SK-N-SH (cell line): ENCODE measurements at regions not wholly inside any gene's neighbourhood (a gene's known extent, or its start where the extent isn't known, plus 50 kb on each side); places are given as distances from the start of the nearest gene placed in this dataset.

ENCODE experiments used
- FOSL2 ChIP-seq: IDR thresholded peaks from 2 replicates; pipeline ENCODE4 v1.4.0; 2012; ENCODE audit warnings: low read depth, mild to moderate bottlenecking, moderate library complexity, borderline replicate concordance
- SIN3A ChIP-seq: IDR thresholded peaks from 2 replicates; pipeline ENCODE4 v1.6.1; 2012; ENCODE audit warnings: low read depth, mild to moderate bottlenecking, low read length, moderate library complexity, borderline replicate concordance
- SMC3 ChIP-seq: IDR thresholded peaks from 2 replicates; pipeline ENCODE4 v1.6.1; 2012; ENCODE audit warnings: low read depth, low read length, improper control_type of control experiment
- YY1 ChIP-seq: IDR thresholded peaks from 2 replicates; pipeline ENCODE4 v1.4.0; 2012; ENCODE audit warnings: low read depth, mild to moderate bottlenecking
- TF ChIP-seq, protein P1 (sequence below): fragments of 200-600 bp; sonication (generic); IDR thresholded peaks from 2 replicates; pipeline ENCODE4 v1.6.1; 2017; ENCODE audit warnings: antibody characterized with exemption, mild to moderate bottlenecking, moderate library complexity
- TF ChIP-seq, protein P2 (sequence below): IDR thresholded peaks from 2 replicates; pipeline ENCODE4 v1.4.0; 2012; ENCODE audit warnings: low read depth

DNA sequence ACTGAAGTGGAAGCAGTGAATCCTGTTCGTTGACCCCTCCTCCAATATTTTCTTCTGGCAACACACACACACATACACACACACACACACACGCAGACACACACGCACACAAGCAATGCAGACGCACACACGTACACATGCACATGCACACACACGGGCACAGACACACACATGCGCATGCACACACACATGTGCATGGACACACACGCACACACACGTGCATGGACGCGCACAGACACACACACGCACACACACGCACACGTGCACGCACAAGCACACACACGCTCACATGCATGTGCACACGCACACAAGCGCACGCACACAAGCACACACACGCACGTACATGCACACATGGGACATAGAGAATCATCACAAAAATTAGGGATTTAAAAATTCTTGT is 488.2 kb upstream of the TPK1 start:
- TF ChIP-seq SIN3A (no peak), FOSL2 (no peak), SMC3 (no peak), YY1 (no peak)
- TF ChIP-seq, protein P1, sequence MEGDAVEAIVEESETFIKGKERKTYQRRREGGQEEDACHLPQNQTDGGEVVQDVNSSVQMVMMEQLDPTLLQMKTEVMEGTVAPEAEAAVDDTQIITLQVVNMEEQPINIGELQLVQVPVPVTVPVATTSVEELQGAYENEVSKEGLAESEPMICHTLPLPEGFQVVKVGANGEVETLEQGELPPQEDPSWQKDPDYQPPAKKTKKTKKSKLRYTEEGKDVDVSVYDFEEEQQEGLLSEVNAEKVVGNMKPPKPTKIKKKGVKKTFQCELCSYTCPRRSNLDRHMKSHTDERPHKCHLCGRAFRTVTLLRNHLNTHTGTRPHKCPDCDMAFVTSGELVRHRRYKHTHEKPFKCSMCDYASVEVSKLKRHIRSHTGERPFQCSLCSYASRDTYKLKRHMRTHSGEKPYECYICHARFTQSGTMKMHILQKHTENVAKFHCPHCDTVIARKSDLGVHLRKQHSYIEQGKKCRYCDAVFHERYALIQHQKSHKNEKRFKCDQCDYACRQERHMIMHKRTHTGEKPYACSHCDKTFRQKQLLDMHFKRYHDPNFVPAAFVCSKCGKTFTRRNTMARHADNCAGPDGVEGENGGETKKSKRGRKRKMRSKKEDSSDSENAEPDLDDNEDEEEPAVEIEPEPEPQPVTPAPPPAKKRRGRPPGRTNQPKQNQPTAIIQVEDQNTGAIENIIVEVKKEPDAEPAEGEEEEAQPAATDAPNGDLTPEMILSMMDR = no peak
- TF ChIP-seq, protein P2, sequence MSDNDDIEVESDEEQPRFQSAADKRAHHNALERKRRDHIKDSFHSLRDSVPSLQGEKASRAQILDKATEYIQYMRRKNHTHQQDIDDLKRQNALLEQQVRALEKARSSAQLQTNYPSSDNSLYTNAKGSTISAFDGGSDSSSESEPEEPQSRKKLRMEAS = no peak
